ENCODE measurements at regions not wholly inside any gene's neighbourhood (a gene's known extent, or its start where the extent isn't known, plus 50 kb on each side); places are given as distances from the start of the nearest gene placed in this dataset.

DNA sequence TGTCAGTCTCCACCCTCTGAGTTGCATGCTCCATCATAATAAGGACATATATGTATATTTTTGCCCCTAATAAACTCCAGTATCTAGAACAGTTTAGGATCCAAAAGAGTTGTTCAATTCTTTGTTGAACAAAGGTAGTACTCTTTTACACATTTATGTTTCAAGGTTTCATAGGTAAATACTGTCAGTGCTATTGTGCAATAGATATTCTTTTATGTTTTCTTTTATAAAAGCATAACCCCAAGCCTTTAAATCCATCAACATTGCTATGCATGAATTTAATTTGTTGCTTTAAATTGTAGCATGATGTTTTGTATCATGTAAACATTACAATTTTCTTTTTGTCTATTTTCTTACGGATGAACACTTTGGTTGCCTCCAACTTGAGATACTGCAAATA lies 469.7 kb upstream of the COBL start:
- TF ChIP-seq PRDM1 (tag by site-specific recombination; IDR thresholded peaks at IDR 0.05) (no peak), ZFHX2 (tag by site-specific recombination; conservative IDR thresholded peaks at IDR 0.05) (no peak), EGR2 (tag by site-specific recombination; IDR thresholded peaks at IDR 0.05; ENCODE audit: low read depth) (no peak), ZNF157 (tag by site-specific recombination; IDR thresholded peaks at IDR 0.05) (no peak), ZSCAN5A (tag by site-specific recombination; IDR thresholded peaks at IDR 0.05) (no peak), HIC1 (tag by site-specific recombination; IDR thresholded peaks at IDR 0.05) (no peak), ZNF677 (tag by site-specific recombination; IDR thresholded peaks at IDR 0.05) (no peak), ZNF302 (tag by site-specific recombination; IDR thresholded peaks at IDR 0.05; ENCODE audit: low read depth) (no peak)
- TF ChIP-seq, protein P1, sequence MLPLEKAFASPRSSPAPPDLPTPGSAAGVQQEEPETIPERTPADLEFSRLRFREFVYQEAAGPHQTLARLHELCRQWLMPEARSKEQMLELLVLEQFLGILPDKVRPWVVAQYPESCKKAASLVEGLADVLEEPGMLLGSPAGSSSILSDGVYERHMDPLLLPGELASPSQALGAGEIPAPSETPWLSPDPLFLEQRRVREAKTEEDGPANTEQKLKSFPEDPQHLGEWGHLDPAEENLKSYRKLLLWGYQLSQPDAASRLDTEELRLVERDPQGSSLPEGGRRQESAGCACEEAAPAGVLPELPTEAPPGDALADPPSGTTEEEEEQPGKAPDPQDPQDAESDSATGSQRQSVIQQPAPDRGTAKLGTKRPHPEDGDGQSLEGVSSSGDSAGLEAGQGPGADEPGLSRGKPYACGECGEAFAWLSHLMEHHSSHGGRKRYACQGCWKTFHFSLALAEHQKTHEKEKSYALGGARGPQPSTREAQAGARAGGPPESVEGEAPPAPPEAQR (tag by site-specific recombination; IDR thresholded peaks at IDR 0.05): no peak
- TF ChIP-seq, protein P2, sequence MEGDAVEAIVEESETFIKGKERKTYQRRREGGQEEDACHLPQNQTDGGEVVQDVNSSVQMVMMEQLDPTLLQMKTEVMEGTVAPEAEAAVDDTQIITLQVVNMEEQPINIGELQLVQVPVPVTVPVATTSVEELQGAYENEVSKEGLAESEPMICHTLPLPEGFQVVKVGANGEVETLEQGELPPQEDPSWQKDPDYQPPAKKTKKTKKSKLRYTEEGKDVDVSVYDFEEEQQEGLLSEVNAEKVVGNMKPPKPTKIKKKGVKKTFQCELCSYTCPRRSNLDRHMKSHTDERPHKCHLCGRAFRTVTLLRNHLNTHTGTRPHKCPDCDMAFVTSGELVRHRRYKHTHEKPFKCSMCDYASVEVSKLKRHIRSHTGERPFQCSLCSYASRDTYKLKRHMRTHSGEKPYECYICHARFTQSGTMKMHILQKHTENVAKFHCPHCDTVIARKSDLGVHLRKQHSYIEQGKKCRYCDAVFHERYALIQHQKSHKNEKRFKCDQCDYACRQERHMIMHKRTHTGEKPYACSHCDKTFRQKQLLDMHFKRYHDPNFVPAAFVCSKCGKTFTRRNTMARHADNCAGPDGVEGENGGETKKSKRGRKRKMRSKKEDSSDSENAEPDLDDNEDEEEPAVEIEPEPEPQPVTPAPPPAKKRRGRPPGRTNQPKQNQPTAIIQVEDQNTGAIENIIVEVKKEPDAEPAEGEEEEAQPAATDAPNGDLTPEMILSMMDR (tag by site-specific recombination; IDR thresholded peaks at IDR 0.05): no peak
- TF ChIP-seq, protein P3, sequence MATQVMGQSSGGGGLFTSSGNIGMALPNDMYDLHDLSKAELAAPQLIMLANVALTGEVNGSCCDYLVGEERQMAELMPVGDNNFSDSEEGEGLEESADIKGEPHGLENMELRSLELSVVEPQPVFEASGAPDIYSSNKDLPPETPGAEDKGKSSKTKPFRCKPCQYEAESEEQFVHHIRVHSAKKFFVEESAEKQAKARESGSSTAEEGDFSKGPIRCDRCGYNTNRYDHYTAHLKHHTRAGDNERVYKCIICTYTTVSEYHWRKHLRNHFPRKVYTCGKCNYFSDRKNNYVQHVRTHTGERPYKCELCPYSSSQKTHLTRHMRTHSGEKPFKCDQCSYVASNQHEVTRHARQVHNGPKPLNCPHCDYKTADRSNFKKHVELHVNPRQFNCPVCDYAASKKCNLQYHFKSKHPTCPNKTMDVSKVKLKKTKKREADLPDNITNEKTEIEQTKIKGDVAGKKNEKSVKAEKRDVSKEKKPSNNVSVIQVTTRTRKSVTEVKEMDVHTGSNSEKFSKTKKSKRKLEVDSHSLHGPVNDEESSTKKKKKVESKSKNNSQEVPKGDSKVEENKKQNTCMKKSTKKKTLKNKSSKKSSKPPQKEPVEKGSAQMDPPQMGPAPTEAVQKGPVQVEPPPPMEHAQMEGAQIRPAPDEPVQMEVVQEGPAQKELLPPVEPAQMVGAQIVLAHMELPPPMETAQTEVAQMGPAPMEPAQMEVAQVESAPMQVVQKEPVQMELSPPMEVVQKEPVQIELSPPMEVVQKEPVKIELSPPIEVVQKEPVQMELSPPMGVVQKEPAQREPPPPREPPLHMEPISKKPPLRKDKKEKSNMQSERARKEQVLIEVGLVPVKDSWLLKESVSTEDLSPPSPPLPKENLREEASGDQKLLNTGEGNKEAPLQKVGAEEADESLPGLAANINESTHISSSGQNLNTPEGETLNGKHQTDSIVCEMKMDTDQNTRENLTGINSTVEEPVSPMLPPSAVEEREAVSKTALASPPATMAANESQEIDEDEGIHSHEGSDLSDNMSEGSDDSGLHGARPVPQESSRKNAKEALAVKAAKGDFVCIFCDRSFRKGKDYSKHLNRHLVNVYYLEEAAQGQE (tag by site-specific recombination; IDR thresholded peaks at IDR 0.05): no peak

Measured in HEK293 (cell line).